T-cell (primary cell): ENCODE measurements at regions not wholly inside any gene's neighbourhood (a gene's known extent, or its start where the extent isn't known, plus 50 kb on each side); places are given as distances from the start of the nearest gene placed in this dataset.

Source experiments
- ATAC-seq, 4 experiments: fragments of 200-7000 bp in 3 of 4; fragments of 150-1000 bp in 1 of 4; cut with Tn5 transposase; replicated peaks in 1 of 4; 1 replicate in 3 of 4; 2 replicates in 1 of 4; pipeline ENCODE4 v1.10.0; 2021; ENCODE audit warnings: moderate library complexity in 3 of 4, mild to moderate bottlenecking in 2 of 4, moderate number of reproducible peaks in 1 of 4
- CTCF ChIA-PET, 2 donors: fragments of 300-600 bp; sonication (Branson Sonifier 250); formaldehyde crosslinking; loops; one replicate each; lab custom pipeline; 2022; ENCODE audit warnings: antibody characterized with exemption in 2 of 2; lab: Charles Lee
- POLR2A ChIA-PET, 2 donors: fragments of 300-600 bp; sonication (Branson Sonifier 250); formaldehyde crosslinking; loops; one replicate each; lab custom pipeline; 2022; ENCODE audit warnings: antibody characterized with exemption in 2 of 2; lab: Charles Lee
- DNase-seq, 35 experiments: peaks; one replicate each; pipeline versions ENCODE4 v3.0.0 to v3.0.0-alpha.2; 2013 to 2023
- H3K27ac ChIP-seq: one replicate; pipeline ENCODE4 v1.5.1; 2013; ENCODE audit warnings: low read length
- H3K27me3 ChIP-seq, 2 experiments: replicated peaks in 1 of 2; 1 replicate in 1 of 2; 2 replicates in 1 of 2; pipeline versions ENCODE4 v1.6.1 to v1.7.0; 2013; ENCODE audit warnings: low read length in 1 of 2, mixed read lengths in 1 of 2; ENCODE audit not compliant: control insufficient read depth in 2 of 2, insufficient read depth in 2 of 2; ENCODE audit errors: extremely low read depth in 1 of 2
- H3K36me3 ChIP-seq, 2 donors: 1 replicate in 1 of 2; 2 replicates in 1 of 2; pipeline versions ENCODE4 v1.6.1 to v1.7.0; 2013; ENCODE audit warnings: low read length in 1 of 2; ENCODE audit not compliant: control insufficient read depth in 2 of 2, insufficient read depth in 1 of 2; ENCODE audit errors: extremely low read depth in 1 of 2
- H3K4me1 ChIP-seq, 2 experiments: 1 replicate in 1 of 2; 2 replicates in 1 of 2; pipeline versions ENCODE4 v1.6.1 to v1.7.0; 2013; ENCODE audit warnings: low read length in 2 of 2, mixed read lengths in 1 of 2; ENCODE audit not compliant: insufficient read depth in 2 of 2, control insufficient read depth in 1 of 2; ENCODE audit errors: extremely low read depth in 1 of 2
- H3K4me3 ChIP-seq, 2 donors: 1 replicate in 1 of 2; 2 replicates in 1 of 2; pipeline versions ENCODE4 v1.5.1 to v1.7.0; 2013; ENCODE audit warnings: mild to moderate bottlenecking in 2 of 2, low read length in 1 of 2, moderate library complexity in 1 of 2; ENCODE audit not compliant: control insufficient read depth in 1 of 2; ENCODE audit errors: extremely low read depth in 1 of 2
- H3K9me3 ChIP-seq: 2 replicates; pipeline ENCODE4 v1.7.0; 2013
- H3K27ac Mint-ChIP-seq, 2 donors: one replicate each; pipeline ENCODE4 v1.8.0; 2020 to 2021; ENCODE audit warnings: mild to moderate bottlenecking in 2 of 2, mixed read lengths in 2 of 2
- H3K27me3 Mint-ChIP-seq, 2 donors: one replicate each; pipeline ENCODE4 v1.8.0; 2021 to 2022; ENCODE audit warnings: mixed read lengths in 2 of 2
- H3K36me3 Mint-ChIP-seq: one replicate; pipeline ENCODE4 v1.8.0; 2021; ENCODE audit warnings: mixed read lengths
- H3K4me1 Mint-ChIP-seq, 3 donors: one replicate each; pipeline ENCODE4 v1.8.0; 2020 to 2022; ENCODE audit warnings: mixed read lengths in 3 of 3, mild to moderate bottlenecking in 1 of 3
- H3K4me3 Mint-ChIP-seq, 3 donors: one replicate each; pipeline ENCODE4 v1.8.0; 2020 to 2022; ENCODE audit warnings: mild to moderate bottlenecking in 3 of 3, mixed read lengths in 3 of 3, moderate library complexity in 3 of 3
- H3K9me3 Mint-ChIP-seq, 3 donors: one replicate each; pipeline ENCODE4 v1.8.0; 2020 to 2022; ENCODE audit warnings: mixed read lengths in 3 of 3
- WGBS: methylation state at CpG from one replicate; pipeline ENCODE4 v1.1.5; 2013; ENCODE audit warnings: missing lambda C conversion rate; ENCODE audit not compliant: insufficient coverage; 5-methylcytosine and 5-hydroxymethylcytosine counted together

DNA sequence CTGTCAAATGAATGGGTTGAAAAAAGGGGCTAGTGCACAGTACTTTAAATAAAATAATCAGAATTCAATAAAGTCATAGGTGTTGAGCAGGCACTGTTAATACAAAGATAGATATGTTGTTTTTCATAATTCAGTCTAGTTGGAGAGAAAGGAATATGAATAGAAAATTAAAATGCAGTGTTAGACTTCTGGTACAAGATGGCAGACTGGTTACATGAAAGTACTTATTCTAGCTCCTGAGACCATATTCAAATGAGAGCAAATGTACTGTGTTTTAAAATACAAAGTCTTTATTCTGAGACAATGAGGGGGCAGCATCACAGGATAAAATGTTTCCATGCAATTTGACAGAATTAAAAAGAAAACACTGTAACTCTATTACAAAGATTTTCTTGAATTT lies 542.1 kb downstream of the COL11A1 start:
- Histone ChIP-seq H3K4me3 (no peak overlapping the region), H3K4me1 (no peaks in the 10 kb centered on the region), H3K9me3 (no peaks in the 10 kb centered on the region), H3K36me3 (no peaks in the 10 kb centered on the region), H3K27me3 (no peaks in the 10 kb centered on the region), H3K27ac (no peak overlapping the region)
- no peaks in the 10 kb centered on the region for H3K4me1 Mint-ChIP-seq
- H3K27ac Mint-ChIP-seq: no peak overlapping the region
- ChIA-PET POLR2A (no interaction called here), CTCF (no interaction called here)
- H3K9me3 Mint-ChIP-seq: peaks cover 0 to 5% (median 0%) of the 10 kb centered on the region in 3 donors
- H3K36me3 Mint-ChIP-seq: no peaks in the 10 kb centered on the region
- no peak for DNase-seq
- H3K27me3 Mint-ChIP-seq: no peaks in the 10 kb centered on the region
- ATAC-seq: no peak
- H3K4me3 Mint-ChIP-seq: no peak overlapping the region

DNA sequence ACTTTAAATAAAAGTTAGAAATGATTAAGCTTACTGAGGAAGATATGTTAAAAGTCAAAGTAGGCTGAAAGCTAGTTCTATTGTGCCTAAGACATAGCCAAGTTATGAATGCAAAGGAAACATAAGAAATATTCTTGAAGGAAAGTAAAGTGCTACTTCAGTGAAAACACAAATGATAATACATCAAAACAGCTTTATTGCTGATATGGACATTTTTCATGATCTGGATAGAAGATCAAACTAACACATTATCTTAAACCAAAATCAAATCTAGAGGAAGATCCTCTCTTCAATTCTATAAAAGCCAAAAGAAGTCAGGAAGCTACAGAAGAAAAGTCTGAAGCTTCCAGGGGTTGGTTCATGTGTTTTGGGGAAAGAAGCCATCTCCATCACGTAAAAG lies 545.9 kb downstream of the COL11A1 start:
- Histone ChIP-seq H3K4me3 (no peak overlapping the region), H3K9me3 (no peaks in the 10 kb centered on the region), H3K27ac (no peak overlapping the region), H3K27me3 (no peaks in the 10 kb centered on the region), H3K36me3 (no peaks in the 10 kb centered on the region), H3K4me1 (no peaks in the 10 kb centered on the region)
- no peaks in the 10 kb centered on the region for H3K4me1 Mint-ChIP-seq
- H3K27me3 Mint-ChIP-seq: no peaks in the 10 kb centered on the region
- H3K27ac Mint-ChIP-seq: no peak overlapping the region
- ATAC-seq (no peak), DNase-seq (no peak)
- CTCF ChIA-PET: no interaction called here
- peaks cover 0 to 13% (median 7%) of the 10 kb centered on the region in 3 donors for H3K9me3 Mint-ChIP-seq
- POLR2A ChIA-PET: no interaction called here
- H3K36me3 Mint-ChIP-seq: no peaks in the 10 kb centered on the region
- H3K4me3 Mint-ChIP-seq: no peak overlapping the region
- no CpG with 5 or more reads among the region's 1 CpG for whole genome bisulfite sequencing

DNA sequence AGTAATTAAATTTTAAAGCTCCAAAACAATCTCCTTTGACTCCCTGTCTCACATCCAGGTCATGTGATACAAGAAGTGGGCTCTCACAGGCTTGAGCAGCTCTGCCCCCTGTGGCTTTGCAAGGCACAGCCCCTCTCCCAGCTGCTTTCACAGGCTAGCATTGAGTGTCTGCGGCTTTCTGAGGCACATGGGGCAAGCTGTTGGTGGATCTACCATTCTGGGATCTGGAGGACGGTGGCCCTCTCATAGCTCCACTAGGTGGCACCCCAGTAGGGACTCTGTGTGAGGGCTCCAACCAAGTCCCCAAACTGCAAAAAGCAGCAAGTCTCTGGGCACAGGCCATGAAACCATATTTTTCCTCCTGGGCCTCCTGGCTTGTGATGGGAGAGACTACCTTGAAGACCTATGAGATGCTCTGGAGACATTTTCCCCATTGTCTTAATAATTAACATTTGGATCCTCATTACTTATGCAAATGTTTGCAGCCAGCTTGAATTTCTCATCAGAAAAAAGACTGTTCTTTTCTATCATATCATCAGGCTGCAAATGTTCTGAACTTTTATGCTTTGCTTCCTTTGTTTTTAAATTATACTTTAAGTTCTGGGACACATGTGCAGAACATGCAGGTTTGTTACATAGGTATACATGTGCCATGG lies 554.1 kb upstream of the OLFM3 start:
- no peaks in the 10 kb centered on the region for H3K4me1 Mint-ChIP-seq
- H3K4me3 Mint-ChIP-seq: no peak overlapping the region
- Histone ChIP-seq H3K27ac (no peak overlapping the region), H3K4me3 (no peak overlapping the region), H3K9me3 (no peaks in the 10 kb centered on the region), H3K4me1 (no peaks in the 10 kb centered on the region), H3K36me3 (no peaks in the 10 kb centered on the region), H3K27me3 (no peaks in the 10 kb centered on the region)
- 63% methylated on average over 2 of the region's 2 CpGs for WGBS
- H3K27me3 Mint-ChIP-seq: no peaks in the 10 kb centered on the region
- ChIA-PET CTCF (interaction anchor here in 1 of 2 donors (0.6 kb wide), 1 partner anchor 29 kb away, joined by 3 read pairs; no protein-coding TSS in a partner anchor), POLR2A (no interaction called here)
- peaks cover 10 to 33% (median 24%) of the 10 kb centered on the region in 3 donors for H3K9me3 Mint-ChIP-seq
- DNase-seq: no peak
- H3K36me3 Mint-ChIP-seq: no peaks in the 10 kb centered on the region
- no peak for ATAC-seq
- H3K27ac Mint-ChIP-seq: no peak overlapping the region

DNA sequence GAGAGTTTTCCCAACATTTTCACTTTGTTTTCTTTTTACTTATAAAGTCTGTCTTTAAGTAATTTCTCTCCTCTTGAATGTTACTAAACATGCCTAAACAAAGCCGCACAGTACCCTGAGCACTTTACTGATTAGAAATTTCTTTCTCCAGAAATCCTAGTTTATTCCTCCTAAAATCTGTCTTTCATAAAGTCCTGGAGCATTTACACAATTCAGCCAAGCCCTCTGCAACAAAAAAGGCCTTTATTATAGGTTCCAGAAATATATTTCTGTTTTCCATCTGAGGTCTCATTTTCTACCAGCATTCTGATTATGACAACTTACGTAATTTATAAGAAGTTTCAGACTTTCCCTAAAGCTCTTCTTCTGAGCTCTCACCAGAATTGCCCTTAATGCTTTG lies 549.5 kb upstream of the OLFM3 start:
- POLR2A ChIA-PET: no interaction called here
- H3K36me3 Mint-ChIP-seq: no peaks in the 10 kb centered on the region

DNA sequence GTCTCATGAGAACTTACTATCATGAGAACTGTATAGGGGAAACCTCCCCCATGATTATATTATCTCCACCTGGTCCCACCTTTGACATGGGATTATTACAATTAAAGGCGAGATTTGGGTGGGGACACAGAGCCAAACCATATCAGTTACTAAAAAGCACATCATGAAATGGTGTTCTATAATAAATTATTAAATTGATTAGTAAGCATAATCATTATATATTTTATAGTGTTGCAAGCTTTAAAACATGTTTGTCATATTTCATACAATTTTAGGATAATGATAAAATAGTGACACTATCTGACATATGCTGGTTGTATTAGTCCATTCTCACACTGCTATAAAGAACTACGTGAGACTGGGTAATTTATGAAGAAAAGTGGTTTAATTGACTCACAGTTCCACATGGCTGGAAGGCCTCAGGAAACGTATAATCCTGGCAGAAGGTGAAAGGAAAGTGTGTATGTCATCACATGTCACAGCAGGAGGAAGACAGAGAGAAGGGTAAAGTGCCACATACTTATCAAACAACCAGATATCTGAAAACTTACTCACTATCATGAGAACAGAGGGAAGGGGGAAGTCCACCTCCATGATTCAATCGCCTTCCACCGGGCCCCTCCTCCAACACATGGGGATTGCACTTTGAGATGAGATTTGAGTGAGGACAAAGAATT lies 539.2 kb upstream of the OLFM3 start:
- no peak overlapping the region for H3K27ac Mint-ChIP-seq
- WGBS: no CpG with 5 or more reads among the region's 5 CpGs
- CTCF ChIA-PET: no interaction called here

More for the DNA sequence above, 549.5 kb upstream of the OLFM3 start:
- Histone ChIP-seq H3K4me3 (no peak overlapping the region), H3K9me3 (no peaks in the 10 kb centered on the region), H3K27ac (no peak overlapping the region), H3K4me1 (no peaks in the 10 kb centered on the region), H3K36me3 (no peaks in the 10 kb centered on the region), H3K27me3 (no peaks in the 10 kb centered on the region)
- Mint-ChIP-seq H3K27ac (no peak overlapping the region), H3K9me3 (peaks cover 0 to 7% (median 4%) of the 10 kb centered on the region in 3 donors), H3K27me3 (no peaks in the 10 kb centered on the region), H3K4me1 (no peaks in the 10 kb centered on the region), H3K4me3 (no peak overlapping the region)
- CTCF ChIA-PET: no interaction called here
- no peak for ATAC-seq
- DNase-seq: no peak
- WGBS: 82% methylated on average over 2 of the region's 2 CpGs

DNA sequence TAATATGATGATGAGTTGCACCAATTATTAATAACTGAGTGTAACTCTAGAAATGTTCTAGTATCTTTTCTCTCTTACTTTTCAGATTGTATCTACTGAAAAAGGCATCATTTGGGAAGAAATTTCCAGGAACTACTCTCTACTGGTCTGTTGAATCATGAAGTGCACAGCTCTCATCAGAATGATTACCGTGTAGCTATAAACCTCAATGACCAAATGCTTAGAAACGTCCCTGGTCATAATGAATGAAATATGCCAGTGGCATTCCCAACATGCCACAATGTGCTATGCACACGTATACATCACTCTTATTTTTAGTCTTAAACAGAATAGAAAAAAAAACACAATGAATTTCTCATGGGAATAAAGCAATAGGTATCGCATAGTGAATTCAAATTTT lies 534.3 kb upstream of the OLFM3 start:
- H3K9me3 Mint-ChIP-seq: peaks cover 6 to 9% (median 8%) of the 10 kb centered on the region in 3 donors
- ChIA-PET CTCF (no interaction called here), POLR2A (no interaction called here)
- H3K4me1 Mint-ChIP-seq: no peaks in the 10 kb centered on the region
- no peaks in the 10 kb centered on the region for H3K4me1 ChIP-seq
- no peaks in the 10 kb centered on the region for H3K36me3 Mint-ChIP-seq
- ATAC-seq (no peak), DNase-seq (no peak)
- H3K27ac ChIP-seq: no peak overlapping the region
- H3K9me3 ChIP-seq: no peaks in the 10 kb centered on the region
- no peak overlapping the region for H3K4me3 Mint-ChIP-seq
- no peak overlapping the region for H3K27ac Mint-ChIP-seq
- WGBS: 62% methylated on average over 2 of the region's 4 CpGs
- H3K27me3 ChIP-seq: no peaks in the 10 kb centered on the region
- H3K27me3 Mint-ChIP-seq: no peaks in the 10 kb centered on the region
- H3K4me3 ChIP-seq: no peak overlapping the region
- no peaks in the 10 kb centered on the region for H3K36me3 ChIP-seq

More for the DNA sequence above, 539.2 kb upstream of the OLFM3 start:
- no peak overlapping the region for H3K4me3 Mint-ChIP-seq
- H3K4me3 ChIP-seq: no peak overlapping the region
- POLR2A ChIA-PET: no interaction called here
- peaks cover 3 to 7% (median 4%) of the 10 kb centered on the region in 3 donors for H3K9me3 Mint-ChIP-seq
- H3K4me1 ChIP-seq: no peaks in the 10 kb centered on the region
- H3K9me3 ChIP-seq: no peaks in the 10 kb centered on the region
- no peak for DNase-seq
- no peaks in the 10 kb centered on the region for H3K36me3 ChIP-seq
- H3K27me3 Mint-ChIP-seq: no peaks in the 10 kb centered on the region
- no peak for ATAC-seq
- H3K4me1 Mint-ChIP-seq: no peaks in the 10 kb centered on the region
- H3K36me3 Mint-ChIP-seq: no peaks in the 10 kb centered on the region
- H3K27ac ChIP-seq: no peak overlapping the region
- H3K27me3 ChIP-seq: no peaks in the 10 kb centered on the region
